ELR (cell line): ENCODE measurements at regions not wholly inside any gene's neighbourhood (a gene's known extent, or its start where the extent isn't known, plus 50 kb on each side); places are given as distances from the start of the nearest gene placed in this dataset.

ENCODE experiments used
- DNase-seq: peaks from one replicate; pipeline ENCODE4 v3.0.0-alpha.2; 2015; ENCODE audit warnings: low read depth

GRCh38 chr18:45378308-45378707, 237.0 kb upstream of the SLC14A2 start:
- DNase-seq: no peak

GRCh38 chr18:45378933-45379332, 236.3 kb upstream of the SLC14A2 start:
- DNase-seq: no peak

- DNase-seq: no peak
Measured at GRCh38 chr18:45379903-45380302, 235.4 kb upstream of the SLC14A2 start.

- DNase-seq: no peak
Measured at GRCh38 chr18:45381282-45381681, 234.0 kb upstream of the SLC14A2 start.

GRCh38 chr18:45383228-45383627, 232.0 kb upstream of the SLC14A2 start:
- no peak for DNase-seq

GRCh38 chr18:45384137-45384961, 230.9 kb upstream of the SLC14A2 start:
- peak; percentile 48 for DNase-seq

GRCh38 chr18:45384962-45385315, 230.3 kb upstream of the SLC14A2 start:
- no peak for DNase-seq

GRCh38 chr18:45386041-45386655, 229.1 kb upstream of the SLC14A2 start:
- peak; percentile 10 for DNase-seq

GRCh38 chr18:45387229-45387628, 228.0 kb upstream of the SLC14A2 start:
- DNase-seq: no peak

- DNase-seq: peak; percentile 1
Measured at GRCh38 chr18:45398448-45398847, 216.8 kb upstream of the SLC14A2 start.

- DNase-seq: no peak
Measured at GRCh38 chr18:45399146-45399545, 216.1 kb upstream of the SLC14A2 start.

- no peak for DNase-seq
Measured at GRCh38 chr18:45399643-45400042, 215.6 kb upstream of the SLC14A2 start.

GRCh38 chr18:45402485-45403056, 212.7 kb upstream of the SLC14A2 start:
- DNase-seq: peak; percentile 49

- DNase-seq: no peak
Measured at GRCh38 chr18:45403341-45404049, 211.8 kb upstream of the SLC14A2 start.

- no peak for DNase-seq
Measured at GRCh38 chr18:45408218-45408617, 207.1 kb upstream of the SLC14A2 start.

- DNase-seq: no peak
Measured at GRCh38 chr18:45409971-45410370, 205.3 kb upstream of the SLC14A2 start.

- peak; percentile 3 for DNase-seq
Measured at GRCh38 chr18:45412577-45412976, 202.7 kb upstream of the SLC14A2 start.

GRCh38 chr18:45413180-45413836, 202.0 kb upstream of the SLC14A2 start:
- DNase-seq: no peak

GRCh38 chr18:45415614-45416013, 199.7 kb upstream of the SLC14A2 start:
- DNase-seq: no peak

GRCh38 chr18:45416168-45416567, 199.1 kb upstream of the SLC14A2 start:
- no peak for DNase-seq

- DNase-seq: no peak
Measured at GRCh38 chr18:45417392-45417791, 197.9 kb upstream of the SLC14A2 start.

GRCh38 chr18:45423659-45424058, 191.6 kb upstream of the SLC14A2 start:
- DNase-seq: no peak
